ENCODE measurements at regions not wholly inside any gene's neighbourhood (a gene's known extent, or its start where the extent isn't known, plus 50 kb on each side); places are given as distances from the start of the nearest gene placed in this dataset.

DNA sequence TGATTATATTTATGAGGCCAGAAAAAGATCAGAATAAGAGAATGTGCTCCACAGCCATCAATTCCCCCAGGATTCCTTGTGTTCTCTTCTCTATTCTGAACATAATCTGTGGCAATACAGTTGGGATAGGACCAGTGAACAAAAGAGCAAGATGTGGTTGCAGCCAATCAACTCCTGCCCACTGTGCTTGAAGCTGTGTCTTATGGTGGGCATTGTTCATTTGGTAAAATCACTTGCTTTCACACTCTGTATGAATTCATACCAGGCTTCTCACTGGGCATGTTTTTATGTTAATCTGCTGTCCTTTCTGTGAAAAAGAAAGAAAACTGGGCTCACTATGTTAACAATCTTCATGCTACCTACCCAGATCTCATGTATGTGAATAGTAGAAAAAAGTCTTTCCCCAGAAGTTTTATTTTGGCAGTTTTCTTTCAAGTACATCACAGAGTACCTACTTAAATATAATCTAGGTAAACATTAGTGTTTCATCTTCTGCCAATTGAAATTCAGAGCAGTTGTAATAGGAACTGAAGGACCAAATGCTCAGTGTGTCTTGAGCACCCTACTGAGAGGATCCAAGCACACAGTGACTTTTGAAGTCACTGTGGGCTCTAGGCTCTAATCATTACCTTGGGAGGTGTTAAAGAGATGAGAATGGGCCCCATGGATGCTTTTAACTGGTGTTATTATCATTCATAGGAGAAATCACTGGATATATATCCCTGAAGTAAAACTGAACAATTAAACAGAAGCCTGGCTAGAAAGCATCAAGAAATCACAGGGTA is 429.2 kb upstream of the TRAM1L1 start:
- Histone ChIP-seq H3K23me2 (ENCODE audit: insufficient read length, low read depth, low read length, poor library complexity, severe bottlenecking) (no peaks in the 10 kb centered on the region), H2BK15ac (ENCODE audit: low read depth, low read length) (no peak overlapping the region), H3K4me1 (ENCODE audit: insufficient read depth, low read length) (no peaks in the 10 kb centered on the region), H3K79me2 (ENCODE audit: insufficient read depth, low read length) (no peaks in the 10 kb centered on the region), H3K56ac (ENCODE audit: insufficient read length, low read depth, low read length) (no peak overlapping the region), H3K27me3 (ENCODE audit: insufficient read depth, low read length) (no peaks in the 10 kb centered on the region), H2BK12ac (ENCODE audit: insufficient read length, low read depth, low read length) (no peak overlapping the region), H4K8ac (replicated peaks; ENCODE audit: insufficient read length, low read depth, low read length) (no peak overlapping the region), H2AFZ (ENCODE audit: low read length) (no peak overlapping the region), H3K9ac (ENCODE audit: extremely low read depth, insufficient read length, low read length) (no peak overlapping the region), H4K5ac (ENCODE audit: insufficient read length, low read depth, low read length) (no peak overlapping the region), H2AK5ac (ENCODE audit: insufficient read length, low read length) (no peak overlapping the region), H3K18ac (ENCODE audit: insufficient read length, low read depth, low read length) (no peak overlapping the region), H3K4ac (ENCODE audit: low read depth, low read length) (no peak overlapping the region), H3K79me1 (ENCODE audit: insufficient read depth, low read depth, low read length, poor library complexity, severe bottlenecking) (no peaks in the 10 kb centered on the region), H2BK20ac (ENCODE audit: low read depth, low read length, poor library complexity, severe bottlenecking) (no peak overlapping the region), H2BK5ac (ENCODE audit: insufficient read length, low read length) (no peak overlapping the region), H3K14ac (ENCODE audit: insufficient read depth, low read length) (no peak overlapping the region), H3K4me2 (ENCODE audit: insufficient read depth, insufficient read length, low read length) (no peak overlapping the region), H3T11ph (ENCODE audit: low read length) (no peak overlapping the region), H4K20me1 (ENCODE audit: control insufficient read depth, insufficient read depth, insufficient read length) (no peaks in the 10 kb centered on the region), H4K91ac (ENCODE audit: insufficient read length, low read depth, low read length) (no peak overlapping the region), H2BK120ac (ENCODE audit: low read depth, low read length, poor library complexity, severe bottlenecking) (no peak overlapping the region), H3K23ac (ENCODE audit: insufficient read length, low read depth, low read length) (no peak overlapping the region), H3K27ac (ENCODE audit: insufficient read length, low read depth, low read length) (no peak overlapping the region), H3K9me3 (ENCODE audit: control insufficient read depth, low read depth, low read length) (no peaks in the 10 kb centered on the region)
- H3K4me3 Mint-ChIP-seq = no peak overlapping the region
- peaks cover 4 to 9% of the 10 kb centered on the region in 2 experiments; a peak in 4 of 5 replicates for H3K9me3 Mint-ChIP-seq
- peaks cover 6 to 7% of the 10 kb centered on the region in 2 experiments; a peak in 3 of 4 replicates for H3K4me1 Mint-ChIP-seq
- no peaks in the 10 kb centered on the region for H3K27me3 Mint-ChIP-seq (ENCODE audit: low read depth)
- no peak overlapping the region for H3K27ac Mint-ChIP-seq
- TF ChIP-seq, protein P1, sequence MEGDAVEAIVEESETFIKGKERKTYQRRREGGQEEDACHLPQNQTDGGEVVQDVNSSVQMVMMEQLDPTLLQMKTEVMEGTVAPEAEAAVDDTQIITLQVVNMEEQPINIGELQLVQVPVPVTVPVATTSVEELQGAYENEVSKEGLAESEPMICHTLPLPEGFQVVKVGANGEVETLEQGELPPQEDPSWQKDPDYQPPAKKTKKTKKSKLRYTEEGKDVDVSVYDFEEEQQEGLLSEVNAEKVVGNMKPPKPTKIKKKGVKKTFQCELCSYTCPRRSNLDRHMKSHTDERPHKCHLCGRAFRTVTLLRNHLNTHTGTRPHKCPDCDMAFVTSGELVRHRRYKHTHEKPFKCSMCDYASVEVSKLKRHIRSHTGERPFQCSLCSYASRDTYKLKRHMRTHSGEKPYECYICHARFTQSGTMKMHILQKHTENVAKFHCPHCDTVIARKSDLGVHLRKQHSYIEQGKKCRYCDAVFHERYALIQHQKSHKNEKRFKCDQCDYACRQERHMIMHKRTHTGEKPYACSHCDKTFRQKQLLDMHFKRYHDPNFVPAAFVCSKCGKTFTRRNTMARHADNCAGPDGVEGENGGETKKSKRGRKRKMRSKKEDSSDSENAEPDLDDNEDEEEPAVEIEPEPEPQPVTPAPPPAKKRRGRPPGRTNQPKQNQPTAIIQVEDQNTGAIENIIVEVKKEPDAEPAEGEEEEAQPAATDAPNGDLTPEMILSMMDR (conservative IDR thresholded peaks at IDR 0.05) = no peak
- no peak for DNase-seq
- H3K36me3 Mint-ChIP-seq (ENCODE audit: insufficient read depth in 1 of 3, low read depth in 3 of 3) = peaks cover 0 to 2% (median 0%) of the 10 kb centered on the region in 3 experiments; a peak in 2 of 7 replicates

All from H9 (cell line).